ENCODE measurements at regions not wholly inside any gene's neighbourhood (a gene's known extent, or its start where the extent isn't known, plus 50 kb on each side); places are given as distances from the start of the nearest gene placed in this dataset.

DNA sequence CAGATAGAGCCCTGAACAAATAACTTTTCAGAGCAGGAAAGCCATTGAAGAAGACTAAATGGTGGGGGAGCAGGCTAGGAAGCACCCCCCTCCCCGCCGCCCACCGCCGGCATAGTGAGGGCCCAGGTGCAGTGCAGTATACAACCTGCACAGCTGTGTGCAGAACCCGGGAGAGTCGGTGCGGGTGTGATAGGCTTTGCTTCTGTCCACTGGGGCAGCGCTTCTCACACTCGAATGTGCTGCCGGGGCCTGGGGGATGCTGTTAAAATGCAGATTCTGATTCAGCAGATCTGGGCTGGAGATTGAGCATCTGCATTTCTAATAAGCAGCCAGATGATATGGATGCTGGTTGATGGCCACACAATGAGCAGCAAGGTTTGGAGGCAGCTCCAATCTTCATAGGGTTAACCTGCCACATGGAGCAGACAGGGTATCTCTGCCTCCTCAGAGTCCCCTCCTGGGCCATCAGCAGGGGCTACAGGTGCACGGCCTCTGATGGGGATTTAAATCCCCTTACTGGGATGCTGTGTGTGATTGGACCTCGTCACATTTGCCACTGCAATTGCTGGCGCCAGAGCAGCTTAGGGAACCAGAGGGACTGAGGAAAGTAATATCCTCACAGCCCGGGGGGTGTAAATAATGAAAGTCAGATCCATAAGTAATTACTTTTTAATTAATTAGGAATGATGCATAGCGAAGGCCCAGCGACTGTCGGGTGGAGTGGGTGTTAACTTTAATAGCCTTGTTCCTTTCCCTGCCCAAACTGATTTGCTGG, 172.0 kb upstream of the RPL38 start:
- DNase-seq = no peak

DNA sequence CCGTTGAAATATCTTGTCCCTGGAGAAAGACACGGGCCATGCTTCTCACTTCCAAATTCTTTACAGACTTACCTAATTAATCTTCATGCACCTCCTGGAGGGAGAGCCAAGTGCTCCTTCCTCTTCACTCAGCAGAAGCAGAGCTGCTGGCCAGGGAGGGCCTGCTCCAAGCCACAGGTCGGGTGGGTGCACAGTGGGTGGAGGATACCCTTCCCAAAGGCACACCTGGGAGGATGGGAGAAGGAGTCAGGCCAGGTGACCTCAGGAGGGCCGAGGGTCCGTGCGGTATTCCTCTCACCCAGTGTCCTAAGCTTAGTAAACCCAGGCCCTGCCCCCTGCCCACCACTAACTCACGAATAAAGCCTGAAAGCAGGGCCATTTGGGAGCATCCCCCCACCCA, 171.3 kb upstream of the RPL38 start:
- DNase-seq = no peak

DNA sequence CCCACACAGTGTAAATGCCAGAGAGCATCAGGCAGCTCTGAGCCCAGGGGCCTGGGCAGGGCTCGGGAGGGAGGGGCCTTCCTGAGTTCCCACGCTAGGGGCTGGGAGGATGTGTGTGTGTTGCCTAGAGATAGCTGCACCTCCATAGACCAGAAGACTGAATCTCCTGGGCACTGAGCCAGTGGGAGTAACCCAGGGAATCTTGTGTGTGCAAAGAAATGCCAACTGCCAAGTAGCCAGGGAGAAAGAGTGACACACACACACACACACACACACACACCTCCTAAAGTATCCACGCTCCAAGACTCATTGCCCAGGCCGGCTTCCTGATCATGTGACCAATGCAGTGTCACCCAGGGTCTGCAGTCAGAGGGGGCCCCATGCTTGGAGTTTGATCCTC, 166.2 kb upstream of the RPL38 start:
- no peak for DNase-seq

DNA sequence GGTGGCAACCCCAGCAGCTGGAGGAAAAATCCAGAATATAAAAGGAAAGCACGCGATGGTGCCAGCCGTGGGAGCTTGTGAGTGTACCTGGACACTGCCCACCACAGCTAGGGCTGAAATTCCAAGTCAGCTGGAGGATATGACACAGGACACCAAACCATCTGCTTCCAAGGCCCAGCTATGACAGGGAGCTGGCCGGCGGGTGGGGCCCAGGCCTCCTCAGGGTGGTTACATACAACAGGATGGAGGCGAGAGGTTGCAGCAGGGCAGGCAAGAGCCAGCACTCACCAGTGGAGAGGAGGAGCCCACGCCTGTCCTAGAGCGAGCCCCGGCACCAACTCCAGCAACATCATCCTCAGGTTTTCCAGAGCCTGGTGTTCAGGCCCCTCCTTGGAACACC, 163.2 kb upstream of the RPL38 start:
- no peak for DNase-seq

DNA sequence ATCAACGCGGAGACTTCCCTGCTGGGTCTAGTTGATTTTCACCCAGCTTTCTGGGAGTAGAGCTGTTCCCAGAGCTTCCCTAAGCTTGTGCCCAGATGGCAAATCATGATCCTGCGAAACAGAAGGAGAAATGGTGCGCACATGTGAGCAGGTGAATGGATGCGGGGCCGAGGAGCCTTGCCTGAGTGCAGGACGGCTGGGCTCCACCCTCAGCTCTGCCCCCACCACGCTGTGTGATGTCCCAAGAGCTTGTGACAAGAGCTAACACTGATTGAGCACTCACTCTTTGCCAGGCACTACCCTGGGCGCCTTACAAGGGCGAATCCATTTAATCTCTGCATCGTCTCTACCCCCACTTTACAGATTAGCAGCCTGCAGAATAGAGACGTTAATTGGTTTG, 162.7 kb upstream of the RPL38 start:
- no peak for DNase-seq

DNA sequence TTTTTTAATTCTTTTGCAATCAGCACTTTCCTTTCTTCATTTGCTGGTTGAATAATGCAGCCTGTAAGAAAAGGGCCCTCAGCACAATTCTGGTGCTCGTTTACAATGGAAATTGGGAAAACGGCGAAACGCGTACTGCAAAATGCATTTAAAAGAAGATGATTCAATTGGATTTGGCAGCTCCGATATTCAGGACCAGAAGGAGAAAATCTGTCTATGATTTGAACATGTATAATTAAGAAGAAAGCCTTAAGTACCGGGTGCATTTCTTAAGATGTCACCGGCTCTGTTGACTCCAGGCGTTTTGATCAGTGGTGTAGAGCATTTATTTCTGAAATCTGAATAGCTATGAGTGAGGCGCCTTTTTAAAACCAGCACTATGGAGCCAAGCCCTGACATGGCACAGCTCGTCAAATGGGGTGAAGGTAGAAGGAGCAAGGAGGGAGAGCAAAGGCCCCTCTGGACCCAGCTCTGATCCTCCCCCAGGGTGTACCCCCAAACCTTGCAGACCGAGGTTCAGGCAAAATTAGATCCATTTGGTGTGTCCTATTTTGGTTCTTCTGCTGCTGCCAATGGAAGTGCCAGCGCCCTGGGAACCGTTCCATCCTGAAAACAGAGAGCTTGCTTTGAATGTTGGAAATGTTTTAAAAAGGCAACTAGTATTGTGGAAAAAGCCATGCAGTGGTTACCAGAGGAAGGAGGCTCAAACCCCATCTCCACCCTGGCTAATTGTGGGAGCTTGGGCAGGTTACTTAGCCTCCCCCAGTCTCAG, 161.4 kb upstream of the RPL38 start:
- DNase-seq = no peak

DNA sequence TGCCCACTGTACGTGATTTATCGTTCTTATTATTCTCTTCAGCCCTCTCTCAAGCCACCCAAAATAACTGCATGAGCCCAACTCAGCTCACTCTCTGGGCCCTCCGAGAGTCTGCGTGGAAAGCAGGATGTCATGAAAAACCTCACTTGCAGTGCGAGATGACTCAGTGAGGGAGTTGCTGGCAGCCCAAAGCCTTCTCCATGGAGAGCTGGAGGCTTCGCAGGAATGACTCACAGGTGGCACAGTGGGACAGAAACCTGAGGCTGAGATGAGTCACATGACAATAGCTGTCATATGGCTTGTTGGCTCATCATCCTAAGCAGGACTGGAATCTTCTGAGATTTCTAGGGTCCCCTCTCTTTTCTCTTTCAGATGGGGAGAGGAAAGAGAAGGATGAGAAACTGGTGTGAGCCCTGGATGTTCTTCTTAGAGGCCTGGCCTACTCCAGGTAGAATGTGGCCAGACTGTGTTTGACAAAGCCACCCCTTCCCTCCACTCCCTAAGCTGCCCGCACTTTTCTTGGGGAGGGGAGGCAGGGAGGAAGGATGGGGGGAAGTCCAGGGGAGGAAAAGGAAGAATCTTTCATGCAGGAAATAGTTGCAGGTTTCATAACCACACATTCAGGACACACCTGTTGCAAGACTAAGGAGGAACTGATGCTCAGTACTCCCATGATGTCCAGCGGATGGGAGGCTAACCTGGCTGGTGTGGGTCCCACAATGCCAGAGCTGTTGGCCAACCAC, 160.6 kb upstream of the RPL38 start:
- DNase-seq = no peak

DNA sequence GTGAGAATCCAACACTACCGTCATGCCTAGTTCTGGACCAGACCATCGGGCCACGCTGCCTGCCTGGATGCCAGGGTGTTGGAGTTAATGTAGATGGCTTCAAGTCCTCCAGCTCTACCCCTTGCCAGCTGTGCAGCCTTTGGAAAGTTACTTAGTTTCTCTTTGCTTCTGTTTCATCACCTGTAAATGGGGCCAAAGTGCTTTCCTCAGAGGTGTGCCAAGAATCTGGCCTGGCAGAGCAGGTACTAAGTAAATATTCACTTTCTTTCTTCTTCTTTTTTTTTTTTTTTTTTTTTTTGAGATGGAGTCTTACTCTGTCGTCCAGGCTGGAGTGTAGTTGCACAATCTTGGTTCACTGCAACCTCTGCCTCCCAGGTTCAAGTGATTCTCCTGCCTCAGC, 159.5 kb upstream of the RPL38 start:
- DNase-seq = no peak

DNA sequence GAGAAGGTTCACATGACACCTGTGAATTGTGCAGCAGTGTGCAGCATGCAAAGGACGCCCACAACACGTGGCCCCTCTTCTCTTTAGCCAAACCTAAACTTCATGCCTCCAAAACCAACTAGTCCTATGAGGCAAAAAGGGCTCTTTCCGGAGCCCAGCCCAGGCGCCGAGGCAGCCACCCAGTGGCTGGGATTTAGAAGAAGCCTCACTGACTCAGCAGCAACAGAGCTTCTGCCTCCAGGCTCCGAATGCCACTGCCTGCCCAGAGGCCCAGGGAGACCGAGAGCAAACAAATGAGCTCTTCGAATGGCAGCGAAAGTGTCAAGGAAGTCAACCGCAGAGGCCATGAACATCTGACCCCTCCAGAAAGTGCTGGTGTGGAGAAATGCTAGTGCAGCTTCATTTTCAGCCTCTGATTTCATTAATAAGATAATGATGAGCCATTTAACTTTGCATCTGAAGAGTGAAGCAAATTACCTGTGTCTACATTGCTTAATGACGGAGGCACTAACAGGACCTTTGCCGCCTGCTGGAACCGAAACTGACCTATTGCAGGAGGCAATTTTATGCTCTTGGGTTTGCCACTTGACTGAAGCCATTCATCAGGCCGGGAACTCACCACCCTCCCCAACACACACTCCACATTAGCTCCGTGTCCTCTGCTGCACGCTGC, 157.7 kb upstream of the RPL38 start:
- DNase-seq = no peak

DNA sequence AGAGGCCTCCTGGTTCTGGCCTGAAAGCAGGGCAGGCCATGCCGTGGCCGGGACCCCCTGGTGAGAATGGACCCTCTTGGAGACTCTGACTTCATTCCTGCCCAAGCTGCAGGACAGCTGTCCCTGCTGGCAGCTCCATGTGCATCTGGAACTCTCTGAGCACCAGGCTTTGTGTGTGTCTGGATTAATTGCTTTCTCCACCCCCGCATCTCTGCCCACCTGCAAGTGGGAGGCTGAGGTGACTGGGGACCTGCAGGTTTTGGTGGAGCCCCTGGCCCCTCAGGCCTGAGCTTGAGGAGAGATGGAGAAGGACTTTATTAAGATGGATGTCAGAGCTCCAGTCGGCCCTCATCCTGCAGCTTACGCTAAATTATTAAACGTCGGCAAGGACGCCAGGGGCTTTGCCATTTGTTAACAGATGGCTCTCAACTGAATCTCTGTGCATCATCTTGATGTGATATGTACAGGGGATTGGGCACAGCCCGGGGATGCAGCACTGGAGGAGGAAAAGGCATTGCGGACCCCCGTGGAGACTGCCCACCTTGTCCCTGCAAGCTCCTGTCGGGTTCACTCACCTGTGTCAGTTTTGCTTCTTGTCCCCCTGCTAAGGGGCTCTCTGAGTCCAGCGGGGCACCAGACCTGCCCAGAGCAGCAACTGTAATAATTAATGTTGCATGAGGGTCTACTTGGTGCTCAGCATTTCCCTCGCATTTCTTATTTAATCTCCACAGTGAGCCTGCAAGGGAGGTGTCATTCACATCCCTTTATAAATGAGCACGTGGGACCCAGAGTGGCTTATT, 154.1 kb upstream of the RPL38 start:
- no peak for DNase-seq

DNA sequence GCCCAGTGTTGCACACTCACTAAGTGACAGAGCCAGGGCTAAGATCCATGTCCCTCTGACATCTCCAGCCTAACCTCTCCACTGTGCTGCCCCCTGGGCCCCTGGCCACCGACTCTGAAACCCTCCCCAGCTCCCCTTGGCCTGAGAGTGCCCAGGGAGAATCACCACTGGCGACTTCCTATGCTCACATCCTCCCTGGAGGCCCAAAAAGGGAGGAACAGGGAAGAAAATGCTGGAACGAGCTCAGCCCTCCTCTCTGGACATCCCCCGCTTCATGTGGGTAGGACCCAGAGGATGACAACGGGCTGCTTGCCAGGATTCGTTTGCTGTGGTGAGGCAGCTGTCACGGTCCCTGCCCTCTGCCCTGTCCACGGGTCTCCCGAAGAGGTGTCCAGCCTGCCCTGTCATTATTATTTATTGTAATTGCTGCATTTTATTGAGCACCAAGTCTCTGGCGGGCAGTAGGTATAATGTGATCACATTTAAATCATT, 153.5 kb upstream of the RPL38 start:
- DNase-seq = no peak

DNA sequence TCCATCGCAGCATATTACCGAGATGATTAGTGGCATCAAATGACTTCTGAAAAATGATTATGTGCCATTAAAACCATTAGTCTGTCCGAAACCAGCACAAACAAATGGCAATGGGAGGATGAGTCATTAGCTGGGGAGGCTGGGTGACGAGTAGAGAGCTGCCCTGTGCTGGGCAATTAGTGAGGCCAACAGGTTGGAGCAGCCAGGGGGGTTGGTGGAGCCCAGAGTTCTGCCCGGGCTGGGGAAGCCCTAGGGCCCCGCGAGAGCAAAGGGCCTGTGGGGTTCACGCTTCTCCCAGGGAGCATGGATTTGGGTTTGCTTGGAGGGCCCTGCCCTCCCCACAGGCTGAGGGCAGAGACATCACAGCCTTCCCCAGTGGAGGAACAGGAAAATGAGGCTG, 152.1 kb upstream of the RPL38 start:
- peak; percentile 24 for DNase-seq

DNA sequence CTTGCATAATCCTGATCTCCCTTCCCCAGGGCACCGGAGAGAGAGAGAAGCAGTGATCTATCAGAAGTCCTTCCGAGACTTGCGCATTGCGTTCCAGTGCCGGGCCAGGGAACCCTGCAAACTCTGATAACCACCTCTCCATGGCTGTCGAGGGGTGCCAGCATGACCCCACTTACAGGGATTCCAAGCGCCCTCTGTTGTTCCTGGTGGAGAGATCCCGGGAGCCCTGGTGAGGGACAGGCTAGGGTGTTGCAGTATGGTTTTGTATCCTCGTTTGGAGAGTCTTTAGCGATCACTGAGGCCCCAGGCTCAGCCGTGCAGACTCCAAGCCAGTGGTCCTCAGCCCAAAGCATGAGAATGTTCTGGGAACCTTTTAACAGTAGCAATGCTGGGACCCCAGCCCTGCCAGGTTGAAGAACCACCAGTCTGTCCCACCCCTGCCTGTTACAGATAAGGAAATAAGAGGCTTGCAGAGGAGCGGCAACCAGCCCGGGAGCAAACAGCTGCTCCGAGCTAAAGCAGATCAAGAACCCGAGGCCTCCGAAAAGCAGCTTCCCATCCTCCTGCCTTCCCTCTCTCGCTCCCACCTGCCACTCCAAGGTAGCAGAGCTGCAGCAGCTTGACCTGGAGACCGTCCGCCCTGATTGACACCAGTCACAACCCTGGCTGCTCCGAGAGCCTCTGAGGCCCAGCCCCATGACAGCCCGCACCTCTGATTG, 150.3 kb upstream of the RPL38 start:
- DNase-seq = no peak

DNA sequence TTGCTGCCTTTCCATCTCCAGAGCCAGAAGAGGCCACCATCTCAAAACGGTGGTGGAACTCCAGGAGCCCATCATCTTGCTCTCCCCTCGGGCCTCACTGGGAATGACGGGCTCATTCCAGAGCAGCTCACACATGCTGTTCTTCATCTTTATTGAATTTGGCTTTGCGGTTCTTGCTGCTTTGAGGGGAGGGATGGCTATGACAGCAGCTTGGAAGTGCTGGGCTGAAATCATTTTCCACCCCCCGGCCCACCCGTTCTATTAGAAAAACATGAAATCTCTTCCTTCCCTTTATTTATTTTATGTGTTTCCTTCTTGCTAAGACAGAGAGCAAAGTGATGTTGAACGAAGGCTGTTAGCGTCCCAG, 149.8 kb upstream of the RPL38 start:
- DNase-seq = no peak

DNA sequence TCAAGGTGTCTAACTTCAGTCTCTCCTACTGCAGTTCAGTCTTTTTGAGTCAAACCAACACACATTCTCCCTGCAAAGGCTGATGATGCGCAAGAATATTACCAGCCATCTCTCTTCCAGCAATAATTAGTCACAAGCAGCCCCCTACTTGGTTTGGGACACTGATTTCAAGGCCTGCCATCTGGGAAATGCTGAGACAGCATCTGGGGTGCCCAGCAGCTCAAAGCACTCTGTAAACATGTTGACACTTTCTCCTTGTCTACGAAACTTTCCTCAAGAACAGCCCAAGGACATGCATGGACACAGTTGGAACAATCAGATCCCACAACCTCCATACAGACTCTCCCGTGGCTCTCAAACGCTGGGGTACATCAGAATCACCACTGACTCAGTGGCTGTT, 149.2 kb upstream of the RPL38 start:
- DNase-seq = no peak

DNA sequence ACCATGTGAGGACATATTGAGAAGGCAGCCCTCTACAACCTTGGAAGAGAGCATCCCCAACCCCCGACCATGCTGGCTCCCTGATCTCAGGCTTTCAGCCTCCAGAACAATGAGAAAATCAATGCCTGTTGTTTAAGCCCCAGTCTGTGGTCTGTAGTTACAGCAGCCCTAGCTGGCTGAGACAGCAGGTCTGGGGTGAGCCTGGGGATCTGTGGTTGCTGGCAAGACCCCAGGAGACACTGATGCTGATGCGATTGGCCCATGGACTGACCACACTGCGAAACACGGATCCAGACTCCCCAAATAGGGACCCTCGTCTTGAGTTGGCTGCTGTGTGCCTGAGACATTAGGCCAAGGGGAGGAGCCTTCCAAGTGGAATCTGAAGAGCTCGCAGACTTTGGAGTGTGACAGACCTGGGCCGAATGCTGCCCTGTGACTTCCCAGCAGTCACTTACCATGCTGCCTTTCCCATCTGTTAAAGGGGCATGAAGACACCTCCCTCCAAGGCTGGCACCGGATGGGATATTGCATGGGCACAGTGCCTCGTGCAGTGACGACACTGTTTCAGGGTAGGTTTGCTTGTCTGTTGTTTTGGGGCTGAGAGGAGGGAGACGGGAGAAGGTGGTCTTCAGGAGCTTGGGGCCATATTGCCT, 147.8 kb upstream of the RPL38 start:
- DNase-seq = no peak

DNA sequence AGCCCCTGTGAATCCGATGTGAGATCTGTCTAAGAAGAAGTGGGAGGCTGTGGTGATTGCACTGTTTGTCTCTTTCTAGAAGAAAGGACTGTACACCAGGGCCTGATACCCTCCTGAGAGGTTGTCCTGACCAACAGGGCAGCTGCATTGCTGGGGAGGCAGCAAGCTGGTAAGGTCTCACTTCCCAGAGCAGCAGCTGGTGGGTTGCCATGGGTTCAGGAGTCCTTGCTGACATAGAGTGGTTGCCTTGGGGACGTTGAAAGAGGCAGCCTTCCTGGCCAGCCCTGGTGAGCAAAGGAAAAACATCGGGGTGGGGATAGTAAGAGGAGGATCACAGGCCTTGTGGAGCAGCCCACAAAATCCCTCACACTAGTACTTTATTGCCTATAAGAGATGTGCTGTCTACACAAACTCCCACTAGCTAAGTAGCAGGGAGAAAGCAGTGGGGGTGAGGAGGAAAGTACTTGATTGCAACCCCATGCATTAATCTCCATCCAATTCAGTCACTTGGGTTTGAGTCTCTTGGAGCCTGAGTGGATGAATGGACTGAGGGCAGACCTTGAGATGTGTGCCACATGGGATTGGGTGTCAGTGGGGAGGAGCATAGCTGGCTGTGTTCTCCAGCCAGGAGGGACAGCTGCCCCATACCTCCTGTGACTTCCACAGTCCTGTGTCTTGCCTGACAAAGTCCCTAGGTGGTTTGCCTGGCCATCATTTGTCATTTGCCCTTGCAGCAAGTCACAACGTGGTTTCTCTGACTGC, 143.8 kb upstream of the RPL38 start:
- peak; percentile 40 for DNase-seq

DNA sequence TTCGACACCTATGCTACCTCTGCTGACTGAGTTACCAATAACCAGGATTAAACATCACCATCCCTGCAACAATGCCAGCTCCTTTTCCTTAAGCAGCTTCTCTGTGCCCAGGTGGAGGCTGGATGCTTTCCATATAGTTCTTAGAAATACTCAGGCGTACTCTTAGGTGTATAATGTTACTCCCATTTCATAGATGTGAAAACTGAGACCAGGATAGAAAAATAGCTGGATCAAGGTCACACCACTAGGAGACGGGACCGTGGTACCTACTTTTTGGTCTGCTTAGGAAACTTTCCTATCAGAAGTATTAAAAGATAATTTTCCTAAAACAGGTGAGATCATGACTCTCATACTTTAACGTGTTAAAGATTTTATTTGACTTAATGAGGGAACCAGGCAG, 141.7 kb upstream of the RPL38 start:
- DNase-seq = no peak

DNA sequence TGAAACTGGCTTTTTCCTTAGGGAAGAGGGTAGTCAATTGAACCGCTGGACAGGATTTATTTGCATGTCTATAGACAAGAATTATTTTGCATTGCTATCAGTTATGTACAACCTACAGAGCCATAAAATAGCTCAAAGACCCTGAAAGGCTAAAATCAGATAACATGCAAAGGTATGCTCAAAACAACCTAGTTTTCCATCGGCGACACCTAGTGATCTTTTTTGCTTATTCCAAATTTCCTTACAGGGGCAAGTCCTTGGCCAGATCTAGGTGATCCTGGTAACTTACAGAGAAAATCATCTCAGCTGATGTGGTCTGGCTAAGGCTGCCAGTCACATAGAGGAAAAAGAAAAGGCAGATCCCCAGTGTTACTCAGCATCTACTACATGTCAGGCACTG, 141.2 kb upstream of the RPL38 start:
- no peak for DNase-seq

DNA sequence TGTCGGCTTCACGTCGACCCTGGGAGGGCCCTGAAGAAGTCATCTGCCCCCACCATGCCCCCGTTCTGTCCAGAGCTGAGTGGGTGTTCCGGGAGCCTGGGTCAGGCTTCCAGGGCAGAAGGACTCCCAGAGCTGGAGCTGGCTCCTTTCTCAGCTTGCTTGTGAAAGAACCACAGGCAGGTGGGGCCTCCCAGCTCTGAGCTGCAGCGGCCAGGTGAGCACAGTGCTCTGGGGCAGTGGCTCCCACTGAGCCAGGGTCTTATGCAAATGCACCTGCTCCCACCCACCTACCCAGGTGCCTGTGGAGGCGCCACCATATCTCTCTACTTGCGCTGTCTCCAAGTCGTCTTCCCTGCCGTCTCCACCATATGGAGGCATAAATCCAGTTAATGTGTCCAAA, 140.0 kb upstream of the RPL38 start:
- DNase-seq = no peak

Data from NCI-H1436 treated with DMSO at 0.1 percent for 48 hours (cell line).